HEK293 (cell line): ENCODE measurements at regions not wholly inside any gene's neighbourhood (a gene's known extent, or its start where the extent isn't known, plus 50 kb on each side); places are given as distances from the start of the nearest gene placed in this dataset.

Experiments used
- CTCF ChIA-PET: fragments of 350-600 bp; formaldehyde crosslinking; extraction: SDS; loops from one replicate; lab custom pipeline; 2021; ENCODE audit warnings: antibody characterized with exemption; lab: Yijun Ruan, JAX
- POLR2A ChIA-PET: fragments of 300-600 bp; formaldehyde crosslinking; extraction: SDS; loops from one replicate; lab custom pipeline; 2020; ENCODE audit warnings: antibody characterized with exemption, inconsistent platforms; lab: Yijun Ruan, JAX
- H3K27ac ChIP-seq: fragments of 200-500 bp; sonication (Bioruptor generic); 2 replicates; pipeline ENCODE4 v1.5.1; 2014; ENCODE audit warnings: low read depth, low read length, control low read depth, inconsistent platforms; ENCODE audit errors: extremely low read depth
- H3K36me3 ChIP-seq, 2 experiments: fragments of 200-500 bp in 1 of 2; sonication (Bioruptor generic) in 1 of 2; 1 replicate in 1 of 2; 2 replicates in 1 of 2; pipeline ENCODE4 v1.5.1; 2014 to 2017; ENCODE audit warnings: inconsistent platforms in 2 of 2, low read length in 2 of 2; ENCODE audit not compliant: control insufficient read depth in 2 of 2, insufficient read depth in 1 of 2
- H3K4me1 ChIP-seq: fragments of 200-500 bp; sonication (Bioruptor generic); 2 replicates; pipeline ENCODE4 v1.5.1; 2014; ENCODE audit warnings: mild to moderate bottlenecking, low read length, inconsistent platforms; ENCODE audit not compliant: control insufficient read depth, insufficient read depth
- H3K4me3 ChIP-seq: 2 replicates; pipeline ENCODE4 v1.5.1; 2011; ENCODE audit warnings: low read depth, mild to moderate bottlenecking, control low read depth, low read length, moderate library complexity
- H3K9me3 ChIP-seq: fragments of 200-500 bp; sonication (Bioruptor generic); 2 replicates; pipeline ENCODE4 v1.5.1; 2014; ENCODE audit warnings: low read depth, low read length, inconsistent platforms; ENCODE audit not compliant: control insufficient read depth, insufficient read depth
- BCL11A ChIP-seq: fragments of 450-650 bp; formaldehyde crosslinking; IDR thresholded peaks from 2 replicates; pipeline ENCODE4 v1.5.1; 2016; ENCODE audit warnings: low read depth, missing biosample characterization, missing genetic modification characterization
- KLF17 ChIP-seq: fragments of 450-650 bp; formaldehyde crosslinking; IDR thresholded peaks from 2 replicates; pipeline ENCODE4 v1.5.1; 2016; ENCODE audit warnings: missing biosample characterization, missing genetic modification characterization
- KLF9 ChIP-seq: fragments of 450-650 bp; formaldehyde crosslinking; IDR thresholded peaks from 2 replicates; pipeline ENCODE4 v1.5.1; 2016; ENCODE audit warnings: missing biosample characterization, missing genetic modification characterization, low read depth
- PBX3 ChIP-seq: sonication (generic); formaldehyde crosslinking; IDR thresholded peaks from 2 replicates; pipeline ENCODE4 v1.8.1; 2022; ENCODE audit warnings: mild to moderate bottlenecking, moderate library complexity, missing genetic modification reagents
- PRDM10 ChIP-seq: fragments of 450-650 bp; formaldehyde crosslinking; IDR thresholded peaks from 2 replicates; pipeline ENCODE4 v1.5.1; 2016; ENCODE audit warnings: missing biosample characterization, missing genetic modification characterization
- PRDM4 ChIP-seq: fragments of 450-650 bp; formaldehyde crosslinking; IDR thresholded peaks from 2 replicates; pipeline ENCODE4 v1.5.1; 2017; ENCODE audit warnings: missing biosample characterization, missing genetic modification characterization
- TCF7L2 ChIP-seq: IDR thresholded peaks from 2 replicates; pipeline ENCODE4 v1.6.1; 2011; ENCODE audit warnings: low read depth, mild to moderate bottlenecking, inconsistent platforms, low read length, moderate library complexity, borderline replicate concordance
- YY2 ChIP-seq: fragments of 450-650 bp; formaldehyde crosslinking; IDR thresholded peaks from 2 replicates; pipeline ENCODE4 v1.5.1; 2016; ENCODE audit warnings: missing biosample characterization, missing genetic modification characterization
- ZBTB44 ChIP-seq: fragments of 450-650 bp; IDR thresholded peaks from 2 replicates; pipeline ENCODE4 v1.5.1; 2018; ENCODE audit warnings: missing biosample characterization, mild to moderate bottlenecking, missing genetic modification characterization
- ZNF169 ChIP-seq: fragments of 450-650 bp; formaldehyde crosslinking; IDR thresholded peaks from 2 replicates; pipeline ENCODE4 v1.5.1; 2016; ENCODE audit warnings: missing biosample characterization, missing genetic modification characterization
- ZNF214 ChIP-seq: fragments of 450-650 bp; formaldehyde crosslinking; IDR thresholded peaks from 2 replicates; pipeline ENCODE4 v1.5.1; 2017; ENCODE audit warnings: missing biosample characterization, mild to moderate bottlenecking, missing genetic modification characterization, borderline replicate concordance
- ZNF394 ChIP-seq: fragments of 450-650 bp; formaldehyde crosslinking; IDR thresholded peaks from 2 replicates; pipeline ENCODE4 v1.5.1; 2016; ENCODE audit warnings: missing biosample characterization, missing genetic modification characterization, mild to moderate bottlenecking, moderate library complexity, borderline replicate concordance
- ZNF398 ChIP-seq: fragments of 450-650 bp; formaldehyde crosslinking; IDR thresholded peaks from 2 replicates; pipeline ENCODE4 v1.5.1; 2017; ENCODE audit warnings: missing biosample characterization, missing genetic modification characterization
- ZNF549 ChIP-seq: fragments of 450-650 bp; IDR thresholded peaks from 2 replicates; pipeline ENCODE4 v1.5.1; 2018; ENCODE audit warnings: missing biosample characterization, missing genetic modification characterization, mild to moderate bottlenecking, inconsistent platforms, moderate library complexity
- ZNF645 ChIP-seq: fragments of 450-650 bp; formaldehyde crosslinking; IDR thresholded peaks from 2 replicates; pipeline ENCODE4; 2016; ENCODE audit warnings: missing biosample characterization, missing genetic modification characterization
- ZNF664 ChIP-seq: fragments of 450-650 bp; formaldehyde crosslinking; IDR thresholded peaks from 2 replicates; pipeline ENCODE4 v1.5.1; 2016; ENCODE audit warnings: missing biosample characterization, missing genetic modification characterization

GRCh38 chr5:56674441-56674840 lies 140.9 kb upstream of the MAP3K1 start:
- Histone ChIP-seq H3K27ac (no peak overlapping the region), H3K4me3 (no peak overlapping the region), H3K4me1 (no peaks in the 10 kb centered on the region), H3K9me3 (no peaks in the 10 kb centered on the region), H3K36me3 (no peaks in the 10 kb centered on the region)
- POLR2A ChIA-PET = no interaction called here
- CTCF ChIA-PET = no interaction called here
- TF ChIP-seq PRDM4 (tag by site-specific recombination) = no peak
- no peak for TF ChIP-seq YY2 (tag by site-specific recombination)
- no peak for TF ChIP-seq PRDM10
- no peak for TF ChIP-seq KLF17 (tag by site-specific recombination)
- no peak for TF ChIP-seq PBX3 (CRISPR knock-in tag)
- TF ChIP-seq KLF9 (tag by site-specific recombination) = no peak
- no peak for TF ChIP-seq ZBTB44 (tag by site-specific recombination)
- no peak for TF ChIP-seq ZNF169 (tag by site-specific recombination)
- TF ChIP-seq ZNF214 (tag by site-specific recombination) = no peak
- TF ChIP-seq ZNF645 (tag by site-specific recombination) = no peak
- TF ChIP-seq ZNF549 = no peak
- TF ChIP-seq ZNF394 (tag by site-specific recombination) = no peak
- no peak for TF ChIP-seq BCL11A
- TF ChIP-seq TCF7L2 = no peak
- no peak for TF ChIP-seq ZNF664 (tag by site-specific recombination)
- no peak for TF ChIP-seq ZNF398 (tag by site-specific recombination)
